Activated CD8-positive, alpha-beta memory T cell treated with anti-CD3 and anti-CD28 coated beads, Interleukin-2, amount 50 U/mL, for 1 hour (primary cell): ENCODE measurements at regions not wholly inside any gene's neighbourhood (a gene's known extent, or its start where the extent isn't known, plus 50 kb on each side); places are given as distances from the start of the nearest gene placed in this dataset.
"Not testable (repeated sequence)": the region's sequence is repeated elsewhere in the genome, so short reads cannot be mapped to it uniquely, and the experiment has no call there.

Experiments used
- DNase-seq: peaks from one replicate; pipeline ENCODE4 v3.0.0-alpha.2; 2020; ENCODE audit errors: extremely low read depth

GRCh38 chr2:3115301-3116042 lies 262.1 kb downstream of the EIPR1 start:
- no peak for DNase-seq

GRCh38 chr2:3114406-3115185 lies 263.0 kb downstream of the EIPR1 start:
- no peak for DNase-seq

DNA sequence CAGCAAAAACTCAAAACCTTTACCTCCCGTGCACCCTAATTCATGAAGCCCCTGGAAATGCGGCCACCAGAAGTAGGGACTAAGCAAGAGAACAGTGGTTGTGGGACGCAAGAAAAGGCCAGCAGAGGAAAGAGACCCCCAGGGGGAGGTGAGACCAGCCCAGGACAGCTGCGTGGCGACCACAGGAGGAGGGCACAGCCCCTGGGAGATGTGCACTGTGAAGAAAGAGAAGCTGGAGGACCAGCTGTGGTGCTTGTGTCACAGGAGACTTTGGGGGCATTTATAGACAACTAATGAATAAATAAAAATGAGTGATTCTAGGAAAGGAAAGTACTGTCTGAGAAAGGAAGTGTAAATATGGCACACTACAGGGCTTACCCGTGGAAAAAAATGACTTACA lies 263.8 kb downstream of the EIPR1 start:
- no peak for DNase-seq

DNA sequence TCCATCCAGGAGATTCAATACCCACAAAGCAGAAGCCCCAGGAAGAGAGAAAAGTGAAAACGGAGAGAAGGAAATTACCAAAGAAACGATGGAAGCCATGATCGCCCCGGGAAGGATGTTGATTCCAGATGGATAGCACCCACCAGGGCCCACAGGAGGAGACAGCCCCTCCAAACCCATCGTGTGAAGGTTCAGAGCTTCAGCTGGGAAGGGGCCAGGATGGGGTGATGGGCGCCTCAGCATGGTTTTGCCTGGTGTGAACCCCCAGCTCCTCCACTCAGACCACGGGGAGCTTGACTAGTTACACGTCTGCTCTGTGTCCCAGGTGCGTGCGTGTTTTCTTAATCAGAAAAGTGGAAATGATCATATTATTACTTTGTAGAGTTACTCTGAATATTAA lies 264.5 kb downstream of the EIPR1 start:
- no peak for DNase-seq

GRCh38 chr2:3112553-3112952 lies 265.1 kb downstream of the EIPR1 start:
- no peak for DNase-seq

- DNase-seq = no peak
These were observed 265.5 kb downstream of the EIPR1 start for GRCh38 chr2:3112131-3112530.

DNA sequence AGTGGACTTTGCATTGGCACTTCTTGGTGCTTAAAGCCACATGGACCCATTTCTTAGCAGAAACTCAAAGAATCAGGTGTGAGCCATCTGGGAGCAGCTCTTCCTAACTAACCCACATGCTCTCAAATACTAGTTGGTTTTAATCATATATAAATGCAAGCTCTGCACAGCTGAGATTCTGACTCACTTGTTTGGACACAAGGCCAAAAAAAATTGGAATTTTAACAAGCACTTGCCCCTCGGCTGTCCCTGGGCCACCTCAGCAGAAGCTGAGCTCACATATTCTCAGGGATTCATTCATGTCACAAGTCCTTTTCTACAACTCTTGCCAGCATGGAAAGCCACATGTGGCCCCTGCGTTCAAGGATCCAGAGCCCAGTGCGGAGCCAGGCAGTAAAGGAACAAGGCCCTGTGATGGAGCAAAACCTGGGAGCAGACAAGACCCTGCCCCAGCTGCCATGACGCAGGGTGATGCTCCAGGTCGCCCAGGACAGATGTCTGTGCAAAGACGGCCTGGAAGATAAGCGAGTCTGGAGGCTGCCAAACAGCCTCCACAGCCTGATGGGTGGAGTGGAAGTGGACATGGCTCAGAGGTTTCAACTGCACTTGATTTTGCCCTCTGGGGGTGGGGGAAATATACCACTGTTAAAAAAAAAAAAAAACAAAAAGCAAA lies 266.5 kb downstream of the EIPR1 start:
- no peak for DNase-seq

DNA sequence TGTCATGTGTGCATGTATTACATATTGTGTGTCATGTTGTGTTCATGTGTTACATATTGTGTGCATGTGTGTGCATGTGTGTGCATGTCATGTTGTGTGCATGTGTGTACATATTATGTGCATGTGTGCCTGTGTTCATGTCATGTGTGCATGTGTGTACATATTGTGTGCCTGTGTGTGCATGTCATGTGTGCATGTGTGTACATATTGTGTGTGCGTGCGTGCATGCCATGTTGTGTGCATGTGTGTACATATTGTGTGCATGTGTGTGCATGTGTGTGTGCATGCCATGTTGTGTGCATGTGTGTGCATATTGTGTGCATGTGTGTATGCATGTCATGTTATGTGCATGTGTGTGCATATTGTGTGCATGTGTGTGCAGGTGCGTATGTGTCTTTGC lies 267.1 kb downstream of the EIPR1 start:
- DNase-seq = no peak

DNA sequence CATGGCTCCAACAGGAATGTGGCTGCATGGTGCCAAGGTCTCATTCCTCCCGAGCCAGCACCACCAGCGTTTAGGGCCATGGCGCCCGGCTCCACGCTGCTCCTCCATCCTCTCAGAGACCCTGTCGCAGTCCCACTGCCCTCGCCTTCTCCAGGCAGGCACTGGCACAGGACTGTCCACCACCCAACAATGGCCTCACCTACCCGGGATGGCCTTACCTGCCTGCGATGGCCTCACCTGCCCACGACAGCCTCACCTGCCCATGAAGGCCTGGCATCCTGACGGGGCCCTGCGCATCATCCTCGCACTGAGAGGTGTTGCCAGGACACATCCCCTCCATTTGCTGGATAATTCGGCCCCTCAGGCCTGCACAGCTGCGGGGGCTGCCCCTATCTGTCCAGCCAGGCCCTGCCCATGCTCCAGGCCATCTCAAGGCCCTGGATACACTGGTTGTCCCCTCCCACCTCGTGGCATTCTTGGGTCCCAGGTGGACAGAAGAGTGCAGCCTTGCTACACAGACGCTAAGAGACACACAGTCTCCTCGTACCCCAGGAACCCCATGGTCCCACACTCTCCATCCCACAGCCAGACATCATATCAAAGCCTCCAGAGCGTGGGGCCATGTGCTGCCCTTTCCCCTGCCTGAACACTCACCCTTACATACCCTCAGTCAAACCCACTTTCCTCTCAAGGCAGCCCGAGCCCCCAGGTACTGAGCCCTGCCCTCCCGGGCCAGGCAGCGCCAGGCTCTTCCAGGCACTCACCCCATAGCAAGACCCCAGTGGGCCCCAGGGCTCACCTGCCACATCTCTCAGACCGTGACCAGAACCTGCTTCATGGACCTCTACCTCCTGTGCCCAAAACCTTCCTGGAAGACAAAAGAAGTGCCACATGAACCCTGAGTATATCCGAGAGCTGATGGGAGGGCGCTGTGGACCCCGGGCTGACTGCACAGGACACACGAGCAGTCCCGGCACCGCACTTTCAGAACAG lies 268.6 kb downstream of the EIPR1 start:
- no peak for DNase-seq

GRCh38 chr2:3108105-3108504 lies 269.5 kb downstream of the EIPR1 start:
- no peak for DNase-seq

DNA sequence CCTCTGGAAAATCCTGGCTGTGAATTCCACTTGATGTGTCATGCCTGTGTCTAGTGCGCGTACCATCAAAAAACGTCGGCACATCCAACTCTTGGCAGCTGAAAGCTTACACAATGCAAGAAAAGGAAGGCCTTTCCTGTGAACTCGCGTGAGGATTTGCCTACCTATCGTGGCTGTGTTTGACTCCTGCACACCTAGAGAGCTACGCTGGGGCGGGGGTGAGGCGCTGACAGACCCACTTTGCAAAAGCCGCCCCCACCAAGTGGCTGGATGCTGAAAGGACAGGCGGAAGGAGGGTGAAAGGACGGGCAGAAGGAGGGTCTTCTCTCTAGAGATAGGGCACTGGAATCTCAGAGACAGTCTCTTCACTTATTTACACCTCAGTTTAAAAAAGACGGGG lies 270.1 kb downstream of the EIPR1 start:
- DNase-seq = no peak

DNA sequence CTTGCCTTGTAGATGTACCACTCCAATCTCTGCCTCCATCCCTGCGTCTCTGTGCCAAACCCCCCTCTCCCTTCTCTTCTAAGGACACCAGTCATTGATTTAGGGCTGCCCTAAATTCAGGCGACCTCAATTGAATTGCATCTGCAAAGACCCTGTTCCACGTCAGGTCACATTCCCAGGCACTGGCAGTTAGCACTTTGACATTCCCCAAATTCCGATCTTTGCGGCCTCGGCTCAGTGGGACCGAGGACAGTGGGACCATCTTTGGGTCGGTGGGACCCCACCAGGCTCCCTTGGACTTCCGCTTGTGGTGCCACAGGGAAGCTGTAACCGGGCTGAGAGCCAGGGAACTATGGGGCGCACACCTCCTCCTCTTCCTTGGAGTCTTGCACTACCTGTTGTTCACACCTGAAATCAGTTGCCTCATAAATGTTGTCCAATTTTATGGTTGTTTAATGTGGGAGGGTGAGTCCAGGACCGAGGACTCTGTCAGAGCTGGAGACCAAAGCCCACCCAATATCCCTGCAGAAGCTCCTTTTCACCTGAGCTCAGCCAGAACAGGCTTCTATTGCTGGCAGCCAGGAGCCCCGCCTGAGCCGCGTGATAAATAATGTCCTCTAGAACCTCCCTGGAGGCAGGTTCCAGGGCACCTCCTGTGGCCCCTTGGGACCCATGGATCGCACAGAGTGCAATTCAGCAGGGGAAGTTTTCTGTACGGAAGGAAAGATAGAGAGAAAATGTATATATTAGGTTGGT lies 271.6 kb downstream of the EIPR1 start:
- DNase-seq = no peak

DNA sequence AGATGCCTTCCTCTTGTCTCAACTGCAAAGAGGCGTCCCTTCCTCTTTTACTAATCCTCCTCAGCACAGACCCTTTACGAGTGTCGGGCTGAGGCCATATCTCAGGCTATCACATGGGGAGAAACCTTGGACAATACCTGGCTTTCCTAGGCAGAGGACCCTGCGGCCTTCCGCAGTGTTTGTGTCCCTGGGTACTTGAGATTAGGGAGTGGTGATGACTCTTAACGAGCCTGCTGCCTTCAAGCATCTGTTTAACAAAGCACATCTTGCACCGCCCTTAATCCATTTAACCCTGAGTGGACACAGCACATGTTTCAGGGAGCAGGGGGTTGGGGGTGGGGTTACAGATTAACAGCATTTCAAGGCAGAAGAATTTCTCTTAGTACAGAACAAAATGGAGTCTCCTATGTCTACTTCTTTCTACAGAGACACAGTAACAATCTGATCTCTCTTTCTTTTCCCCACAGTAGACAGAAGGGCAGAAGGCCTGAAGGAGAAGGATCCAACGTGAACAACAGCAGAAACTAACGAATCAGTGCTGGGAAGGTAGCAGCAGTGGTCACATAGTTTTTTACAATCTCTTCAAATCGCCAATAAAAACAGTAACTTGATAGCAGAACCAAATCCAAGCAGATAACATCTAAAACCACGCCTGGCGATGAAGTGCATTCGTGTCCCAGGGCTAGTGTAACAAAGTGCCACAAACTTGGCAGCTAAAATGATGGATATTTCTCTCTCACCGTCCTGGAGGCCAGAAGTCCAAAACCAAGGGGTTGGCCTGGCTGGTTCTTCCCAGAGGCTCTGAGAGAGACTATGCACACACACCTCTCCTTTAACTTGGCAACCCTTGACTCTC lies 272.4 kb downstream of the EIPR1 start:
- DNase-seq = not testable (repeated sequence)

GRCh38 chr2:3104261-3104660 lies 273.4 kb downstream of the EIPR1 start:
- DNase-seq = no peak

GRCh38 chr2:3102922-3103569 lies 274.6 kb downstream of the EIPR1 start:
- DNase-seq = no peak

GRCh38 chr2:3102081-3102921 lies 275.3 kb downstream of the EIPR1 start:
- DNase-seq = no peak

- no peak for DNase-seq
These were observed 276.3 kb downstream of the EIPR1 start for GRCh38 chr2:3101016-3101942.
